Pons (tissue), 1 donor: ENCODE measurements at regions not wholly inside any gene's neighbourhood (a gene's known extent, or its start where the extent isn't known, plus 50 kb on each side); places are given as distances from the start of the nearest gene placed in this dataset.
"Not testable (repeated sequence)": the region's sequence is repeated elsewhere in the genome, so short reads cannot be mapped to it uniquely, and the experiment has no call there.

Experiments used
- DNase-seq: peaks from one replicate; pipeline ENCODE4 v3.0.0-alpha.2; 2016; ENCODE audit warnings: low spot score

GRCh38 chr6:141088171-141088570 is 1044.6 kb upstream of the GJE1 start:
- DNase-seq: no peak

DNA sequence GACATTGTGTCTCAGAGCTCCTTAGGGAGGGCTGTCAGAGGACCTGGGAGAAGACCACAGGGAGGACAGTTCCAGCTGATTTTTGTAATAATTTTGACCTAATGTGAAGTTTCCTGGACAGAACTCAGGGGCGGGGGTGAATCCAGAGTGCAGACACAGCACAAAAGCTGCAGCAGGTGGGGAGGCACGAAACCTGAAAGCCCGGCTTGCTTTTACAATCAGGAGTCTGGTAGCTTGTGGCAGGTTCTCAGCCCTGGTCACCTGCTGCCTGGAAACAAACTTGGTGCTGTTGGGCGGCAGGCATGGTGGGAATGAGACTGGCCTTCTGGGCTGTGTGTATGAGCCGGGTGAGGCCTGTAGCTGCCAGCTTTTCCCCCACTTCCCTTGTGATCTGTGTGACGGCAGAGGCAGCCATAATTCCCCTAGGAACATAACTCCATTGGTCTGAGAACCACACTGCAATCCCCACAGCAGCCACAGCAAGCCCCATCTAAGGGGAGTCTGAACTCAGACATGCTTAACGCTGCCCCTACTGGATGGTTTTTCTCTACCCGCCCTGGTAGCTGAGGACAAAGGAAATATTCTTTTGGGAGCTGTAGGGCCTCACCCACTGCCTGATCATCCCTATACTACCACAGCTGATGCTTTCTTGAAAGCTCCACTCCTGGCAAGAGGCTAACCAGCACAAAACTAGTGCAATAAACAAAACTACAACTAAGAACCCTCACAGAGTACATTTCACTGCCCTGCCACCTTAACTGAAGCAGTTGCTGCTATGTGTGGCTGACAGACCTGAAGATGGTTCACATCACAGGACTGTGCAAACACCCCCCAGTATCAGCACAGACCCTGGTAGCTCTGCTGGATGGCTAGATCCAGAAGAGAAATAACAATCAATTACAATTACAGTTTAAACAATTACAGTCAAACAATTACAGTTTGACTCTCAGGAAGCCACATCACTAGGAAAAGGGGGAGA is 1055.1 kb upstream of the GJE1 start:
- no peak for DNase-seq

DNA sequence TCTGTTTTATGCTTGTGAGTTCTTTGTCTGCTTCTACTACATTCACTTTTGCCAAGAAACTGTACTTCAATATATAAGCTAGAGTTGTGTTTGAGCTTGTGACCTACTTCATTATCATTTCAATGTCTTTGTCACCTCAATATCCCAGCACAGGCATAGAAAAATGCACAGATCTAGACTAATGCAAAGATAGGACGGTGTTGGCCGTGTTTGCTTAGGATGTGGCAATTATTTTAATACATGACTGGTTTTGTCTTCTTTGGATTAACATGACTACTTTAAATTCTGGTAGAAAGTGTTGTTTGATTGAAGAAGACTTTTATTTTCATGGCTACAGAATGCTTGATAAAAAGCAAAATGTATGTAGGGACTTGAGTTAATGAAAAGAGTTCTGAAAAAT is 1075.0 kb upstream of the GJE1 start:
- no peak for DNase-seq

GRCh38 chr6:141056945-141057625 is 1075.6 kb upstream of the GJE1 start:
- DNase-seq: no peak

- no peak for DNase-seq
Measured at GRCh38 chr6:141050471-141050870, 1082.3 kb upstream of the GJE1 start.

DNA sequence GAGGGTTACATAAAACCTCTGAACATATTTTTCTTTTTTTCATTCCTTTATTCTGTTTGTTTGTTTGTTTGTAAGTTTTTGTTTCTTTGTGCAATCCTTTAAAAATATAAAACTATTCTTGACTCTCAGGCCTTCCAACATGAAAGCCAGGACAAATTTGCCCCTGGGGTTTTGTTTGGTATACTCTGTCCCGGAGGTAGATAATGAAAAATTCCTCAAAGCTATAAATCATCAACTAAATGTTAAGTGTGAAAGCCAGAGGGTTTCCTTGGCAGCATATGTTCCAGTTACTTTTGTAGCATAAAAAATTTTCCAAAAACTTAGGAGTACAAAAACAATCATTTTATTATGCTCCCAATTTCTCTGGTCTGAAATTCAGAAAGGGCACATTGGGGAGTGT is 1084.3 kb upstream of the GJE1 start:
- DNase-seq: no peak

DNA sequence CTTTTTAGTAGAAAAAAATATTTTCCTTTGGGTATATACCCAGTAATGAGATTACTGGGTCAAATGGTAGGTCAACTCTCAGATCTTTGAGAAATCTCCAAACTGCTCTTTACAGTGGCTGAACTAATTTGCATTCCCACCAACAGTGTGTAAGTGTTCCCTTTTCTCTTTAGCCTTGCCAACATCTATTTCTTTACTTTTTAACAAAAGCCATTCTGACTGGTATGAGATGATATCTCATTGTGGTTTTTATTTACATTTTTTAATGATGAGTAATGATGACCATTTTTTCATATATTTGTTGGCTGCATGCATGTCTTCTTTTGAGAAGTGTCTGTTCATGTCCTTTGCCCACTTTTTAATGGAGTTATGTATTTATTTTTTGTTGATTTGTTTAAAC is 1086.2 kb upstream of the GJE1 start:
- not testable (repeated sequence) for DNase-seq

GRCh38 chr6:141041596-141042087 is 1091.1 kb upstream of the GJE1 start:
- DNase-seq: no peak

- peak; percentile 17 for DNase-seq
Measured at GRCh38 chr6:141035312-141036200, 1097.2 kb upstream of the GJE1 start.

GRCh38 chr6:141033101-141033500 is 1099.6 kb upstream of the GJE1 start:
- no peak for DNase-seq

GRCh38 chr6:141029908-141030307 is 1102.8 kb upstream of the GJE1 start:
- DNase-seq: no peak

DNA sequence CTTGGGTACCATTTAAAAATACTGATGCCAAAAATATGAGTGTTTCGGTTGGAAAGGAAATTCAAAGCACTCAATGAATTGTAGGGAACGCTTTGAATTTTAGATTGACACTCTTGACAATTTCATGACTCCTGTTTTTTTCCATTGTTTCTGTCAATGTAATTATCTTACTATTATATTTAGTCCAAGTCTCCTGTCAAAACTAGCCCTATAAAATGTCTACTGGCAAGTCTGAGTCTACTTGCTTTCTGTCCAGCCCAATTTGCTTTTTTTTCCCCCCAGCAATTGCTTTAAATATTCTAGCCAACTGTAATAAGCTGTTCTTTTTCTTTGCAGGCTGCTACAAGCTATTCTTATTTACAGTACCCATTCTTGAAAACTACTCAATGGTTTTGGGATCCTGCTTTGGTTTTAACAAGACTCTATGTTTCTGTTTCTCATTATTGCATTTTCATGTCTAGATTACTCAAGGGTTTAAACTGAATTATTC is 1103.9 kb upstream of the GJE1 start:
- no peak for DNase-seq

GRCh38 chr6:141026504-141026903 is 1106.2 kb upstream of the GJE1 start:
- DNase-seq: no peak

GRCh38 chr6:141024526-141024925 is 1108.2 kb upstream of the GJE1 start:
- no peak for DNase-seq

DNA sequence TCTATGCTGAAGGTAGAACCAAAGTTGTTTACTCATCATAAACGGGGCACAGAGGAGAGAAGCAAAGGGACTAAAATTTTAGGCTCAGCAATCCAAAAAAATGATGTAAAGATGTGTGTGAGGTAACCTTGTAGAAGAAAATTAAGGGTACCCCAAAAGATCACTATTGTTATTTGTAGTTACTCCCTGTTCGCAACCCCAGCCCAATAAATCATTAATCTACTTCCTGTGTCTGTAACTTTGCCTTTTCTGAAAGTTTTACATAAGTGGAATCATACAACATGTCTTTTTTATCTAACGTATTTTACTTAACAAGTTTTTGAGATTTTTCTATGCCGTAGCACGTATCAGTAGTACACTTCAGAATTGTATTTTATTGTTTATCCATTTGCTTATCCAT is 1114.8 kb upstream of the GJE1 start:
- no peak for DNase-seq

GRCh38 chr6:141000917-141001316 is 1131.8 kb upstream of the GJE1 start:
- no peak for DNase-seq

DNA sequence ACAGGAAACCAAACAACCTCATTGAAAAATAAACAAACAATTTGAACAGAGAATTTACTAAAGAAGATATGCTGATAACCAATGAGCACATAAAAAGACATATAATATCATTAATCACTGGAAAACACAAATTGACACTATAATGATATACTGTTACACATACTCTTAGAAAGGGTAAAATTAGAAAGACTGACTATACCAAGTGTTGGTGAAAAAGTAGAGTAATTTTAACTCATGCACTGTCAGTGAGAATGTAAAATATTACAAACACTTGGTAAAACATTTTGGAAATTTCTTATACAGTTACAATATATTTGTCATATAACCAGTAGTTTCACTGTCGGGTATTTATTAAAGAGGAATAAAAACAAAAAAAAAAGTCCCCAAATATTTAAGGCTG is 1139.2 kb upstream of the GJE1 start:
- DNase-seq: no peak

DNA sequence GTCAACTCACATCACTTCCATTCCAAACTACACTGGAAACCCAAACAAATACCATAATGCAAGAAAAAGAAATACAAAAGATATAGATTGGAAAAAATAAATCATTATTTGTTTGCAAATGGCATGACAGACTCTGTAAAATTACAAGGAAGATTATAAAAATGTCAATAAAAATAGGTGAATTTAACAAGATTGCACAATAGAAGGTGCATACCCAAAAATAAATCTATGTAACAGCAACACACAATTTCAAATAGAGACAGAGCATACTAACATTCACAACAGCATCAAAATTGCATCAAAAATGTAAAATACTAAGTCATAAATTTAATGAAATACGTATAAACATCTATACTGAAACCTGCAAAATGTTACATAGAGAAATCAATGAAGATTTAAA is 1140.0 kb upstream of the GJE1 start:
- DNase-seq: no peak

GRCh38 chr6:140988780-140989179 is 1143.9 kb upstream of the GJE1 start:
- no peak for DNase-seq

- peak; percentile 22 for DNase-seq
Measured at GRCh38 chr6:140987364-140988155, 1145.2 kb upstream of the GJE1 start.

DNA sequence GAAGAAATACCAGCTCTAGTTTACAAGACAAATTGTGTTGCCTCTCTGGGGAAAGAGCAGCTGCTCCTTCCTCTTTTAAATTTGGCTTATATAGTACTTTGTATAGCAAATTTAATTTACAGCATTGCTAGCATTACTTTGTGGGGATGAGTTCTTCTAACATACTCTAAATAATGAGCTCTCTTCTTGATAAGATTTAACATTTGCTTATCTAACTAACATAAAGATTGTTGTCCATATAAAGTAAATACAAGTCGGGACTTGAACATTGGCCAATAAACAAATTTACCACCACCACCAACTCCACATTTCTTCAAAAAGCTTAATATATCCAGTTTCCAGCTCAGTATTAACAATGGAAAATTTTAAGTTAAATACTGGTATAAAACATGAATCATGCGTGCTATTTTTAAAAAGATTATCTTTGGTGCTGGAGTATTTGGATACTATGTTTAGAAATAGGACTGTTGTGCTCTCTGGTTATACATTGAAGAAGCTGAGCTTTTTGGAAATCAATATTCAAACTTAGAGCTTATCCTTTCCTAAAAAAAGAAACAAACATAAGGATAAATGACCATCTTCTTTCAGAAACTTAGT is 1146.9 kb upstream of the GJE1 start:
- DNase-seq: no peak
